ENCODE measurements at regions not wholly inside any gene's neighbourhood (a gene's known extent, or its start where the extent isn't known, plus 50 kb on each side); places are given as distances from the start of the nearest gene placed in this dataset.

- H2AFZ ChIP-seq (ENCODE audit: low read depth, low read length), result no peak overlapping the region
- no peak overlapping the region for H3K9ac ChIP-seq (replicated peaks; ENCODE audit: extremely low read depth, insufficient read depth, low read length)
- intact Hi-C loops (cut with micrococcal nuclease) (no loop called here), dilution Hi-C loops (cut with MboI; ENCODE audit: extremely low pct_ligation_motif_present, low sequenced_read_pairs) (no loop called here)
- DNase-seq (ENCODE audit: low read depth, low spot score) (no peak), FAIRE-seq (no peak)
- H3K4me3 ChIP-seq (replicated peaks in 1 of 3; ENCODE audit: insufficient read depth in 1 of 3, low read depth in 1 of 3, low read length in 3 of 3), result no peak overlapping the region
- no peaks in the 10 kb centered on the region for H3K79me2 ChIP-seq (ENCODE audit: control insufficient read depth, insufficient read depth, low read length)
- no peaks in the 10 kb centered on the region for H3K9me3 ChIP-seq (replicated peaks; ENCODE audit: control insufficient read depth, insufficient read depth, low read length)
- H4K20me1 ChIP-seq (replicated peaks; ENCODE audit: control insufficient read depth, extremely low read depth, insufficient read depth, low read length), result no peaks in the 10 kb centered on the region
- no peaks in the 10 kb centered on the region for H3K27me3 ChIP-seq (ENCODE audit: control insufficient read depth in 2 of 2, insufficient read depth in 2 of 2, low read length in 2 of 2)
- POLR2A ChIA-PET, result no interaction called here
- H3K27ac ChIP-seq (ENCODE audit: insufficient read depth, low read depth, low read length), result no peak overlapping the region
- TF ChIP-seq MYC (IDR thresholded peaks at IDR 0.05; ENCODE audit: low read depth, low read length) (no peak), GATA2 (IDR thresholded peaks at IDR 0.05; ENCODE audit: insufficient read depth, insufficient read length, low read depth, low read length) (no peak), POLR2AphosphoS5 (IDR thresholded peaks at IDR 0.05; ENCODE audit: insufficient read depth, low read depth, low read length) (no peak), EZH2 (IDR thresholded peaks at IDR 0.05; ENCODE audit: borderline replicate concordance, low read depth, low read length, severe bottlenecking) (no peak), FOS (IDR thresholded peaks at IDR 0.05; ENCODE audit: borderline replicate concordance, insufficient read depth, low read length) (no peak), POLR2A (IDR thresholded peaks at IDR 0.05; ENCODE audit: low read depth, low read length) (no peak), JUN (IDR thresholded peaks at IDR 0.05; ENCODE audit: borderline replicate concordance, insufficient read depth, insufficient read length, low read depth) (no peak), CTCF (IDR thresholded peaks at IDR 0.05; ENCODE audit: extremely low read depth in 1 of 2, insufficient read depth in 1 of 2, low read depth in 1 of 2, low read length in 2 of 2) (no peak)
- BruUV-seq (replicated peaks), result no TSS peak
- H3K4me1 ChIP-seq (ENCODE audit: control insufficient read depth, extremely low read depth, insufficient read depth, low read length), result no peaks in the 10 kb centered on the region
- CTCF ChIA-PET, result no interaction called here
- no peaks in the 10 kb centered on the region for H3K36me3 ChIP-seq (ENCODE audit: control insufficient read depth in 2 of 2, extremely low read depth in 1 of 2, insufficient read depth in 2 of 2, low read length in 2 of 2)
- H3K4me2 ChIP-seq (ENCODE audit: insufficient read depth, low read length), result no peak overlapping the region
- H3K9me1 ChIP-seq (replicated peaks; ENCODE audit: control insufficient read depth, extremely low read depth, insufficient read depth, low read length), result no peaks in the 10 kb centered on the region
Observed at GRCh38 chr9:104293877-104294276, 199.8 kb downstream of the SMC2 start.

All from endothelial cell of umbilical vein (primary cell).